Progenitor cell of endocrine pancreas (in vitro differentiated cells): ENCODE measurements at regions not wholly inside any gene's neighbourhood (a gene's known extent, or its start where the extent isn't known, plus 50 kb on each side); places are given as distances from the start of the nearest gene placed in this dataset.
A peak's percentile ranks its signal among the peaks of the same experiment; 100 is the strongest.

Experiments used
- DNase-seq: peaks from one replicate; pipeline ENCODE4 v3.0.0; 2021; ENCODE audit warnings: low spot score; ENCODE audit not compliant: unreplicated experiment
- H3K27ac Mint-ChIP-seq: 2 replicates; pipeline ENCODE4 v1.8.0; 2021; ENCODE audit warnings: mild to moderate bottlenecking, moderate library complexity, mixed read lengths
- H3K27me3 Mint-ChIP-seq: 2 replicates; pipeline ENCODE4 v1.8.0; 2021; ENCODE audit warnings: mixed read lengths
- H3K36me3 Mint-ChIP-seq: 2 replicates; pipeline ENCODE4 v1.8.0; 2022; ENCODE audit warnings: mixed read lengths; ENCODE audit not compliant: insufficient read depth
- H3K4me1 Mint-ChIP-seq: 2 replicates; pipeline ENCODE4 v1.8.0; 2021; ENCODE audit warnings: low read depth, mixed read lengths
- H3K4me3 Mint-ChIP-seq: 2 replicates; pipeline ENCODE4 v1.8.0; 2021; ENCODE audit warnings: low read depth, mild to moderate bottlenecking, moderate library complexity, mixed read lengths
- H3K9me3 Mint-ChIP-seq: 2 replicates; pipeline ENCODE4 v1.8.0; 2021; ENCODE audit warnings: low read depth, mixed read lengths
- CTCF ChIP-seq: fragments of 200-600 bp; sonication (generic); IDR thresholded peaks from one replicate; pipeline ENCODE4 v1.5.0; 2021; ENCODE audit warnings: antibody characterized with exemption, mild to moderate bottlenecking; ENCODE audit not compliant: unreplicated experiment

- no peaks in the 10 kb centered on the region for H3K27me3 Mint-ChIP-seq
- TF ChIP-seq CTCF, result no peak
- no peak overlapping the region for H3K4me3 Mint-ChIP-seq
- peaks cover 2% of the 10 kb centered on the region for H3K36me3 Mint-ChIP-seq
- H3K9me3 Mint-ChIP-seq, result peaks cover 14% of the 10 kb centered on the region
- no peak overlapping the region for H3K27ac Mint-ChIP-seq
- DNase-seq, result no peak
- no peaks in the 10 kb centered on the region for H3K4me1 Mint-ChIP-seq
These were observed 120.5 kb upstream of the ASCC3 start for GRCh38 chr6:101001607-101002006.

- H3K4me3 Mint-ChIP-seq, result no peak overlapping the region
- TF ChIP-seq CTCF, result no peak
- DNase-seq, result no peak
- no peaks in the 10 kb centered on the region for H3K27me3 Mint-ChIP-seq
- no peak overlapping the region for H3K27ac Mint-ChIP-seq
- peaks cover 2% of the 10 kb centered on the region for H3K36me3 Mint-ChIP-seq
- H3K4me1 Mint-ChIP-seq, result no peaks in the 10 kb centered on the region
- peaks cover 14% of the 10 kb centered on the region for H3K9me3 Mint-ChIP-seq
These were observed 121.9 kb upstream of the ASCC3 start for GRCh38 chr6:101003075-101003474.

GRCh38 chr6:101011186-101011585 is 130.1 kb upstream of the ASCC3 start:
- TF ChIP-seq CTCF, result no peak
- no peak for DNase-seq
- peaks cover under 1% of the 10 kb centered on the region for H3K9me3 Mint-ChIP-seq
- peaks cover 24% of the 10 kb centered on the region for H3K4me1 Mint-ChIP-seq
- no peak overlapping the region for H3K4me3 Mint-ChIP-seq
- no peaks in the 10 kb centered on the region for H3K36me3 Mint-ChIP-seq
- H3K27ac Mint-ChIP-seq, result no peak overlapping the region
- H3K27me3 Mint-ChIP-seq, result peaks cover 15% of the 10 kb centered on the region

- Mint-ChIP-seq H3K27me3 (peaks cover 10% of the 10 kb centered on the region), H3K36me3 (no peaks in the 10 kb centered on the region), H3K9me3 (peaks cover 3% of the 10 kb centered on the region), H3K4me1 (peaks cover 33% of the 10 kb centered on the region), H3K4me3 (no peak overlapping the region), H3K27ac (no peak overlapping the region)
- no peak for TF ChIP-seq CTCF
- DNase-seq, result no peak
These were observed 132.6 kb upstream of the ASCC3 start for GRCh38 chr6:101013612-101014195.

GRCh38 chr6:101015541-101015940 is 134.4 kb upstream of the ASCC3 start:
- Mint-ChIP-seq H3K27ac (peak overlapping the region; percentile 54), H3K9me3 (peaks cover 3% of the 10 kb centered on the region), H3K27me3 (peaks cover 4% of the 10 kb centered on the region), H3K4me1 (peaks cover 33% of the 10 kb centered on the region), H3K36me3 (no peaks in the 10 kb centered on the region), H3K4me3 (no peak overlapping the region)
- no peak for DNase-seq
- no peak for TF ChIP-seq CTCF
